ENCODE measurements at regions not wholly inside any gene's neighbourhood (a gene's known extent, or its start where the extent isn't known, plus 50 kb on each side); places are given as distances from the start of the nearest gene placed in this dataset.
"Not testable (repeated sequence)": the region's sequence is repeated elsewhere in the genome, so short reads cannot be mapped to it uniquely, and the experiment has no call there.

- DNase-seq (ENCODE audit: insufficient read length, low spot score): no peak
- FAIRE-seq: no peak
- no peak for TF ChIP-seq CTCF (IDR thresholded peaks at IDR 0.05; ENCODE audit: insufficient read depth, missing control alignments)
Observed at GRCh38 chr20:52035977-52036376, 155.6 kb downstream of the ZFP64 start.

- DNase-seq (ENCODE audit: insufficient read length, low spot score) (no peak), FAIRE-seq (no peak)
- TF ChIP-seq CTCF (IDR thresholded peaks at IDR 0.05; ENCODE audit: insufficient read depth, missing control alignments): no peak
Observed at GRCh38 chr20:52035498-52035897, 156.1 kb downstream of the ZFP64 start.

GRCh38 chr20:52034581-52034980 is 157.0 kb downstream of the ZFP64 start:
- FAIRE-seq: no peak
- DNase-seq (ENCODE audit: insufficient read length, low spot score): no peak
- no peak for TF ChIP-seq CTCF (IDR thresholded peaks at IDR 0.05; ENCODE audit: insufficient read depth, missing control alignments)

- FAIRE-seq (no peak), DNase-seq (ENCODE audit: insufficient read length, low spot score) (no peak)
- TF ChIP-seq CTCF (IDR thresholded peaks at IDR 0.05; ENCODE audit: insufficient read depth, missing control alignments): no peak
Observed at GRCh38 chr20:52033313-52033712, 158.3 kb downstream of the ZFP64 start.

GRCh38 chr20:52032304-52032683 is 159.3 kb downstream of the ZFP64 start:
- FAIRE-seq; DNase-seq (ENCODE audit: insufficient read length, low spot score): not testable (repeated sequence)

- no peak for TF ChIP-seq CTCF (IDR thresholded peaks at IDR 0.05; ENCODE audit: insufficient read depth, missing control alignments)
- DNase-seq (ENCODE audit: insufficient read length, low spot score): no peak
- FAIRE-seq: no peak
Observed at GRCh38 chr20:52031563-52032303, 159.8 kb downstream of the ZFP64 start.

- FAIRE-seq (no peak), DNase-seq (ENCODE audit: insufficient read length, low spot score) (no peak)
- no peak for TF ChIP-seq CTCF (IDR thresholded peaks at IDR 0.05; ENCODE audit: insufficient read depth, missing control alignments)
Observed at GRCh38 chr20:52031206-52031562, 160.4 kb downstream of the ZFP64 start.

- FAIRE-seq: not testable (repeated sequence)
Observed at GRCh38 chr20:52029129-52029528, 162.4 kb downstream of the ZFP64 start.

More at GRCh38 chr20:52029129-52029528, 162.4 kb downstream of the ZFP64 start:
- DNase-seq (ENCODE audit: insufficient read length, low spot score): not testable (repeated sequence)
